Hepatocyte (in vitro differentiated cells): ENCODE measurements at regions not wholly inside any gene's neighbourhood (a gene's known extent, or its start where the extent isn't known, plus 50 kb on each side); places are given as distances from the start of the nearest gene placed in this dataset.

ENCODE experiments used
- CTCF ChIP-seq: fragments of 200-600 bp; sonication (generic); IDR thresholded peaks from 2 replicates; pipeline ENCODE4 v1.5.1; 2016; ENCODE audit warnings: antibody characterized with exemption, mild to moderate bottlenecking; ENCODE audit not compliant: poor library complexity
- EZH2 ChIP-seq: fragments of 200-600 bp; sonication (generic); IDR thresholded peaks from 2 replicates; pipeline ENCODE4 v1.6.1; 2016; ENCODE audit warnings: antibody characterized with exemption, mild to moderate bottlenecking, borderline replicate concordance
- EZH2phosphoT487 ChIP-seq: fragments of 200-600 bp; sonication (generic); IDR thresholded peaks from one replicate; pipeline ENCODE4 v1.6.1; 2018; ENCODE audit warnings: antibody characterized with exemption, mild to moderate bottlenecking, low read depth, moderate library complexity; ENCODE audit not compliant: unreplicated experiment, severe bottlenecking

GRCh38 chrX:44093431-44093830 lies 120.2 kb upstream of the NDP start:
- TF ChIP-seq CTCF: no peak
- no peak for TF ChIP-seq EZH2phosphoT487
- no peak for TF ChIP-seq EZH2
